IPS DF 6.9 (cell line): ENCODE measurements at regions not wholly inside any gene's neighbourhood (a gene's known extent, or its start where the extent isn't known, plus 50 kb on each side); places are given as distances from the start of the nearest gene placed in this dataset.
A peak's percentile ranks its signal among the peaks of the same experiment; 100 is the strongest.

ENCODE experiments used
- DNase-seq: peaks from one replicate; pipeline ENCODE4 v3.0.0-alpha.2; 2013; ENCODE audit warnings: low read depth, low spot score
- H3K27ac ChIP-seq: one replicate; pipeline ENCODE4 v1.5.1; 2013; ENCODE audit warnings: low read length, control low read depth
- H3K27me3 ChIP-seq: 2 replicates; pipeline ENCODE4 v1.6.1; 2013; ENCODE audit warnings: mild to moderate bottlenecking, low read length; ENCODE audit not compliant: control insufficient read depth, insufficient read depth
- H3K36me3 ChIP-seq: 2 replicates; pipeline ENCODE4 v1.6.1; 2013; ENCODE audit warnings: low read length; ENCODE audit not compliant: control insufficient read depth, insufficient read depth
- H3K4me1 ChIP-seq: 2 replicates; pipeline ENCODE4 v1.6.1; 2013; ENCODE audit warnings: low read length; ENCODE audit not compliant: control insufficient read depth, insufficient read depth
- H3K4me3 ChIP-seq: 2 replicates; pipeline ENCODE4 v1.5.1; 2013; ENCODE audit warnings: mild to moderate bottlenecking, low read length
- H3K9me3 ChIP-seq: 2 replicates; pipeline ENCODE4 v1.6.1; 2013; ENCODE audit warnings: low read length, inconsistent platforms; ENCODE audit not compliant: control insufficient read depth, insufficient read depth
- WGBS: extraction: QIAGEN DNeasy Blood & Tissue Kit; methylation state at CpG from one replicate; pipeline ENCODE4 v1.1.7; 2013; ENCODE audit warnings: mixed read lengths, missing lambda C conversion rate; ENCODE audit not compliant: insufficient read length, insufficient coverage; 5-methylcytosine and 5-hydroxymethylcytosine counted together

GRCh38 chr10:46228563-46229071 lies 58.2 kb upstream of the ANTXRL start:
- peaks cover 6% of the 10 kb centered on the region; the same call in 1 of the 2 replicates for H3K4me1 ChIP-seq
- no CpG with 5 or more reads among the region's 7 CpGs for WGBS
- DNase-seq = peak; percentile 55
- H3K9me3 ChIP-seq = no peaks in the 10 kb centered on the region
- no peak overlapping the region for H3K4me3 ChIP-seq
- no peaks in the 10 kb centered on the region for H3K36me3 ChIP-seq
- H3K27me3 ChIP-seq = no peaks in the 10 kb centered on the region
- no peak overlapping the region for H3K27ac ChIP-seq

- DNase-seq = no peak
- no peak overlapping the region for H3K27ac ChIP-seq
- no peaks in the 10 kb centered on the region for H3K27me3 ChIP-seq
- H3K4me3 ChIP-seq = no peak overlapping the region
- H3K4me1 ChIP-seq = peaks cover 6% of the 10 kb centered on the region; the same call in 1 of the 2 replicates
- no peaks in the 10 kb centered on the region for H3K36me3 ChIP-seq
- no peaks in the 10 kb centered on the region for H3K9me3 ChIP-seq
- no CpG with 5 or more reads among the region's 3 CpGs for WGBS
Observed at GRCh38 chr10:46229144-46229563, 57.6 kb upstream of the ANTXRL start.

- Histone ChIP-seq H3K27ac (no peak overlapping the region), H3K27me3 (no peaks in the 10 kb centered on the region), H3K4me3 (no peak overlapping the region), H3K36me3 (no peaks in the 10 kb centered on the region), H3K9me3 (no peaks in the 10 kb centered on the region), H3K4me1 (peaks cover 6% of the 10 kb centered on the region; the same call in 1 of the 2 replicates)
- no peak for DNase-seq
- WGBS = no CpG with 5 or more reads among the region's 5 CpGs
Observed at GRCh38 chr10:46230615-46231014, 56.2 kb upstream of the ANTXRL start.

- Histone ChIP-seq H3K4me1 (peaks cover 6% of the 10 kb centered on the region; the same call in 1 of the 2 replicates), H3K4me3 (no peak overlapping the region), H3K9me3 (no peaks in the 10 kb centered on the region), H3K36me3 (no peaks in the 10 kb centered on the region), H3K27ac (no peak overlapping the region), H3K27me3 (no peaks in the 10 kb centered on the region)
- WGBS = no CpG with 5 or more reads among the region's 1 CpG
- DNase-seq = no peak
Observed at GRCh38 chr10:46231087-46231486, 55.7 kb upstream of the ANTXRL start.

GRCh38 chr10:46232084-46232483 lies 54.7 kb upstream of the ANTXRL start:
- WGBS = no CpG with 5 or more reads among the region's 2 CpGs
- Histone ChIP-seq H3K27me3 (no peaks in the 10 kb centered on the region), H3K4me1 (peaks cover 6% of the 10 kb centered on the region; the same call in 1 of the 2 replicates)

GRCh38 chr10:46232666-46233065 lies 54.1 kb upstream of the ANTXRL start:
- no peak for DNase-seq
- Histone ChIP-seq H3K27me3 (no peaks in the 10 kb centered on the region), H3K36me3 (no peaks in the 10 kb centered on the region), H3K4me3 (no peak overlapping the region), H3K9me3 (no peaks in the 10 kb centered on the region), H3K27ac (no peak overlapping the region), H3K4me1 (peaks cover 6% of the 10 kb centered on the region; the same call in 1 of the 2 replicates)
- WGBS = no CpG with 5 or more reads among the region's 9 CpGs

More at GRCh38 chr10:46232084-46232483, 54.7 kb upstream of the ANTXRL start:
- Histone ChIP-seq H3K36me3 (no peaks in the 10 kb centered on the region), H3K9me3 (no peaks in the 10 kb centered on the region), H3K27ac (no peak overlapping the region), H3K4me3 (no peak overlapping the region)
- DNase-seq = no peak

GRCh38 chr10:46233181-46233580 lies 53.6 kb upstream of the ANTXRL start:
- DNase-seq = no peak
- Histone ChIP-seq H3K4me3 (no peak overlapping the region), H3K4me1 (peaks cover 5% of the 10 kb centered on the region; the same call in 1 of the 2 replicates), H3K9me3 (no peaks in the 10 kb centered on the region), H3K27ac (no peak overlapping the region), H3K36me3 (no peaks in the 10 kb centered on the region), H3K27me3 (no peaks in the 10 kb centered on the region)
- WGBS = no CpG with 5 or more reads among the region's 3 CpGs

- H3K4me3 ChIP-seq = no peak overlapping the region
- DNase-seq = no peak
- H3K27ac ChIP-seq = no peak overlapping the region
- no peaks in the 10 kb centered on the region for H3K36me3 ChIP-seq
- no peaks in the 10 kb centered on the region for H3K27me3 ChIP-seq
- H3K9me3 ChIP-seq = no peaks in the 10 kb centered on the region
- WGBS = no CpG with 5 or more reads among the region's 3 CpGs
- H3K4me1 ChIP-seq = no peaks in the 10 kb centered on the region
Observed at GRCh38 chr10:46234026-46234425, 52.8 kb upstream of the ANTXRL start.

GRCh38 chr10:46234431-46235060 lies 52.3 kb upstream of the ANTXRL start:
- DNase-seq = no peak
- Histone ChIP-seq H3K36me3 (no peaks in the 10 kb centered on the region), H3K4me3 (no peak overlapping the region), H3K27ac (no peak overlapping the region), H3K4me1 (no peaks in the 10 kb centered on the region), H3K27me3 (no peaks in the 10 kb centered on the region), H3K9me3 (no peaks in the 10 kb centered on the region)
- no CpG with 5 or more reads among the region's 10 CpGs for WGBS

GRCh38 chr10:46235705-46236545 lies 50.9 kb upstream of the ANTXRL start:
- Histone ChIP-seq H3K36me3 (no peaks in the 10 kb centered on the region), H3K4me1 (no peaks in the 10 kb centered on the region), H3K9me3 (no peaks in the 10 kb centered on the region), H3K27me3 (no peaks in the 10 kb centered on the region), H3K4me3 (no peak overlapping the region), H3K27ac (no peak overlapping the region)
- DNase-seq = no peak
- WGBS = no CpG with 5 or more reads among the region's 5 CpGs
